NCI-H2171 (cell line): ENCODE measurements at regions not wholly inside any gene's neighbourhood (a gene's known extent, or its start where the extent isn't known, plus 50 kb on each side); places are given as distances from the start of the nearest gene placed in this dataset.

Experiments
- DNase-seq: peaks from one replicate; lab custom pipeline; 2025; lab: John Stamatoyannopoulos, UW

- no peak for DNase-seq
Observed at GRCh38 chr11:28412029-28412428, 303.8 kb downstream of the METTL15 start.

DNA sequence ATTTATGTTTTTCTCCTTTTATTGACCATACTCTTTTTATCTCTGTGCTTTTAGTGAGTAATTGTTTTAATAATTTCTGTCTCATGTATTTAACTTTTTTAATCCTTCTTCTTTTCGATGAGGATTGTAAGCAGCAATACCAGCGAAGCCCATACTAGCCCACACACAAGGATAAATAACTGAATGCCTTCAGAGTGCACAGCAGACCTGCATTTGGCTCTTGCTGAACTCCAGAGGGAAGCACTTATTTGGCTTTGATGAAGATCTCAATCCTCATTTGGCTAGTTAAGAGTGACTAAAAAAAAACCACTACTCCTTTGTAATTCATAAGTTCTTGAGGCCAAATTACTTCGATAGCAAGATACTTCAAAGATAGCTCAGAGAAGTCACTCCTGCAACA is 293.3 kb downstream of the METTL15 start:
- no peak for DNase-seq

GRCh38 chr11:28400331-28401100 is 292.3 kb downstream of the METTL15 start:
- no peak for DNase-seq

GRCh38 chr11:28393348-28393747 is 285.2 kb downstream of the METTL15 start:
- DNase-seq = no peak

GRCh38 chr11:28384418-28384817 is 276.2 kb downstream of the METTL15 start:
- DNase-seq = no peak

DNA sequence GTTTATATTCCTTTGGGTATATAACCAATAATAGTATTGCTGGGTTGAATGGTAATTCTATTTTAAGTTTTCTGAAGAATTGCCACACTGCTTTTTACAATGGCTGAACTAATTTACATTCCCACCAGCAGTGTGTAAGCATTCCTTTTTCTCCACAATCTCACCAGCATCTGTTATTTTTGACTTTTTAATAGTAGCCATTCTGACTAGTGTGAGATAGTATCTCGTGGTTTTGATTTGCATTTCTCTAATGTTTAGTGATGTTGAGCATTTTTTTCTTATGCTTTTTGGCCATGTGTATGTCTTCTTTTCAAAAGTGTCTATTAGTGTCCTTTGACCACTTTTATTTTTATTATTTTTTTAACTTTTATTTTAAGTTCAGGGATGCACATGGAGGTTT is 275.3 kb downstream of the METTL15 start:
- DNase-seq = no peak
